GM18519 (cell line): ENCODE measurements at regions not wholly inside any gene's neighbourhood (a gene's known extent, or its start where the extent isn't known, plus 50 kb on each side); places are given as distances from the start of the nearest gene placed in this dataset.
"Not testable (repeated sequence)": the region's sequence is repeated elsewhere in the genome, so short reads cannot be mapped to it uniquely, and the experiment has no call there.

Source experiments
- ATAC-seq: cut with Tn5 transposase; IDR thresholded peaks from one replicate; pipeline ENCODE4 v1.9.1; 2021; ENCODE audit warnings: mild to moderate bottlenecking, moderate library complexity; ENCODE audit not compliant: unreplicated experiment, low FRiP score

DNA sequence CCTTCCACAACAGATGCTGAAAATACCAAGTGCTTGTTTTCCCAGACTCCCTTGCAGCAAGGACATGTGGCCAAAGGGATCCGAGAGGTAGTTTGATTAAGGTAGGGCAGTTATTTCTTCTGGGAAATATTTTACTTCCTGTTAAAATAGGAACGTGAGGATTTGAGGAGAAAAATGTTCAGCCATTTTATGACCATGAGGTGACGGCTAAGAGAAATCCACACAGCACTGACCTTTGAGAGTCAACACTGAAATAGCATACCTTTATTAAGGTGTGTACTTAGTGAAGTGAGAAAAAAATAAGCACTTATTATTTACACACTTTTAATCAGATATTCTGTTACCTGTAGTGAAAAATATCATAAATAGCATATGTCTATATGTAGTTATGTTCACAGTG, 133.9 kb downstream of the PPP1R3A start:
- ATAC-seq: no peak

- no peak for ATAC-seq
Measured at GRCh38 chr7:113784316-113784715, 134.5 kb downstream of the PPP1R3A start.

- no peak for ATAC-seq
Measured at GRCh38 chr7:113783403-113783802, 135.4 kb downstream of the PPP1R3A start.

DNA sequence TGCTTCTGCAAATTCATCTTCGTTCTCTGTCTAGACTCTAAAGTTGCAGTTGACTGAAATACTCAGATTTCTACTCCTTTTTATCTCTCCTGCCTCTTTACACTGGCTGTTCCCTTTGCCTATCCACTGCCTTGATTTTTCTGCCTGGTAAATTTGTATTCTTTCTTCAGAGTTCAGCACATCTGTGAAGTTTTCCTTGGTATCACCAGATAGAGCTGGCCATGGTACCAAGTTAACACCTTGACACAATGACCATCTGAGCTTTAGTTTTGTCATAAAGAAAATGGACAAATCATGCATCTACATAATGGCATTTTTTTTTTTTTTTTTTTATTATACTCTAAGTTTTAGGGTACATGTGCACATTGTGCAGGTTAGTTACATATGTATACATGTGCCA, 143.0 kb downstream of the PPP1R3A start:
- ATAC-seq: no peak

- ATAC-seq: no peak
Measured at GRCh38 chr7:113775401-113775800, 143.4 kb downstream of the PPP1R3A start.

DNA sequence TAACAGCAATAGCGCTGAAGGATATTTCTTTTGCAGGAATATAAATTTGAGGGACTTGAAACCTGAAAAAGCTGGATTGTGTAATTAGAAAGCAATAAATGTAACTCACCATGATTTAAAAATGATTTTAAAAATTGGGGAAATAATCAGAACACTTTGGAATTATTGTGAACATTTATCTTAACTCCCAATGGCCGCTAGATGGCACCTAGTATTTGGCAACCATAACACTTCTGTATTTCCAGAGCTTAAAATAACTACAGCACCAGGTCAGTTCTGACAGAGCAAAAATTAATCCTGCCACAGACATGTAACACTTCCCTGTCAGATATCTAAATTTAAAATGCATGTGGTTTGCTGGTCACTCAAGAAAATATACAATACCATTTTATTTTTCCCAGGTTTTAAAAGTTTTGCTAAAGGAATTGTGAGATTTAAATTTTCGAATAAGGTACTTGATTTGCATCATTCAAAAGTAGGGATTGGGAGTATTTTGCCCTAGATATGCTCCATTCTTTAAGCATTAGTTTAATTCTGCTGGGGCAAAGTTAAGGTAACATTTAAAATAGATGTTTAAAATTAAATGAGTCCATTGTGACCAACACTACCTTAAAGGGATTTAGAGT, 144.5 kb downstream of the PPP1R3A start:
- ATAC-seq: peak; percentile 87

DNA sequence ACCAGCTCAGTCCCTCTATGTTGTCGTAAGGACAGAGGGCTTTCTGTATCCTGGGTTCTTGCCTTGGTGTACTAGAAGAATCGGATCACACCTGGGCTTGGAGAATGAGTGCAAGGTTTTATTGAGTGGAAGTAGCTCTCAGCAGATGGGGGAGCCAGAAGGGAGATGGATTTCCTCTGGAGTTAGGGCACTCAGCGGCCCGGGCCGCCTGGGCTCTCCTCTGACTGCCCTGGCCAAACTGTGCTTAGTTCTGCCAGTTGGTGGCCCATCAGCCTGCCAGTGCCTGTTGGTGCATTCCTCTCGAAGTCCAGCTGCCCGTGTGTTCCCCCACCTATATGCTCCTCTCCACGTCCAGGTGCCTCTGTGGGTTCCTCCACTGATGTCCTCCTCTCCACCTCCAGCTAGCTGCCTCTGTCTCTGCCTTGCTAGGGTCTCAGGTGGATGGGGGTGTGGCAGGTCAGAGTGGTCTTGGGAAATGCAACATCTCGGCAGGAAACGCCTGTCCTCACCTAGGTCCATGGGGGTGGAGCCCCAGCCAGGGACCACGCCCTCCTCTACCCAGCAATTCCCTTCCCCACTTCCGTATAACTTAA, 148.6 kb downstream of the PPP1R3A start:
- ATAC-seq: no peak

- ATAC-seq: no peak
Measured at GRCh38 chr7:113768387-113768786, 150.4 kb downstream of the PPP1R3A start.

GRCh38 chr7:113764401-113765035, 154.3 kb downstream of the PPP1R3A start:
- no peak for ATAC-seq

GRCh38 chr7:113763226-113763625, 155.6 kb downstream of the PPP1R3A start:
- ATAC-seq: no peak

DNA sequence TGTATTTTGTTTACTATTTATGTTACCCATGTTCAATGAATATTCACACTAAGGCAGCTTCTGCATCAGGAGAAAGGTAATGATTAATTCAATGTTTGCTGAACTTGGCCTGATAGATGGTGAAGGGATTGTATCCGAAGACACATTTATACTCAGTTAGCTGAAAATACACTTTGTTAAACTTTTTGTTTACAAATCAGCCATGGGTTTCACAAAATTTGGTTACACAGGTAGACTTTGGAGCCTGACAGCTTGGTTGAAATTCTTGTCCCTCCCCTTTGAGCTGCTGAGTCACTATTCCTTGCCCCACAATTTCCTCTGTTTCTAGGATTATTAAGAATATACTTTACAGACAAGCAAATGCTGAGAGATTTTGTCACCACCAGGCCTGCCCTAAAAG, 162.6 kb downstream of the PPP1R3A start:
- ATAC-seq: no peak

DNA sequence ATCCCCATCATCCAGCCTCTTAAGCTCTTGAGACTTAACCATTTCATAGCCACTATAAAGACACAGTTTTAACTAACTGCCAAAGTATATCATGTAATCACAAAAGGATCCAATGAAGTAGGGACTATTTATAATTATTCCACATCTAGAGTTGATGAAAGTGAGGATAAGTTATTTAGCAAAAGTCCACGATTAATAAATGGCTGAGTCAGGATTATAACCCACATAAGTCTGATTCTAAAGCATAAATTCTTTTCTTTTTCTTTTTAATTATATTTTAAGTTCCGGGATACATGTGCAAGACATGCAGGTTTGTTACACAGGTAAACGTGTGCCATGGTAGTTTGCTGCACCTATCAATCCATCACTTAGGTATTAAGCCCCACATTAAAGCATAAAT, 166.1 kb downstream of the PPP1R3A start:
- ATAC-seq: no peak

- no peak for ATAC-seq
Measured at GRCh38 chr7:113752289-113752688, 166.5 kb downstream of the PPP1R3A start.

- no peak for ATAC-seq
Measured at GRCh38 chr7:113751547-113751946, 167.3 kb downstream of the PPP1R3A start.

DNA sequence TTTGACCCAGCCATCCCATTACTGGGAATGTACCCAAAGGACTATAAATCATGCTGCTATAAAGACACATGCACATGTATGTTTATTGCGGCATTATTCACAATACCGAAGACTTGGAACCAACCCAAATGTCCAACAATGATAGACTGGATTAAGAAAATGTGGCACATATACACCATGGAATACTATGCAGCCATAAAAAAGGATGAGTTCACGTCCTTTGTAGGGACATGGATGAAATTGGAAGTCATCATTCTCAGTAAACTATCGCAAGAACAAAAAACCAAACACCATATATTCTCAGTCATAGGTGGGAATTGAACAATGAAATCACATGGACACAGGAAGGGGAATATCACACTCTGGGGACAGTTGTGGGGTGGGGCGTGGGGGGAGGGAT, 170.4 kb downstream of the PPP1R3A start:
- ATAC-seq: not testable (repeated sequence)

DNA sequence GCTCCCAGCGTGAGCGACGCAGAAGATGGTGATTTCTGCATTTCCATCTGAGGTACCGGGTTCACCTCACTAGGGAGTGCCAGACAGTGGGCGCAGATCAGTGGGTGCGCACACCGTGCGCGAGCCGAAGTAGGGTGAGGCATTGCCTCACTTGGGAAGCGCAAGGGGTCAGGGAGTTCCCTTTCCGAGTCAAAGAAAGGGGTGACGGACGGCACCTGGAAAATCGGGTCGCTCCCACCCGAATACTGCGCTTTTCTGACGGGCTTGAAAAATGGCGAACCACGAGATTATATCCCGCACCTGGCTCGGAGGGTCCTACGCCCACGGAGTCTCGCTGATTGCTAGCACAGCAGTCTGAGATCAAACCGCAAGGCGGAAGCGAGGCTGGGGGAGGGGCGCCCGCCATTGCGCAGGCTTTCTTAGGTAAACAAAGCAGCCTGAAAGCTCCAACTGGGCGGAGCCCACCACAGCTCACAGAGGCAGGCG, 175.8 kb downstream of the PPP1R3A start:
- not testable (repeated sequence) for ATAC-seq

GRCh38 chr7:113742377-113742776, 176.4 kb downstream of the PPP1R3A start:
- no peak for ATAC-seq

GRCh38 chr7:113731571-113731970, 187.2 kb downstream of the PPP1R3A start:
- no peak for ATAC-seq

- ATAC-seq: no peak
Measured at GRCh38 chr7:113730309-113730955, 188.4 kb downstream of the PPP1R3A start.

DNA sequence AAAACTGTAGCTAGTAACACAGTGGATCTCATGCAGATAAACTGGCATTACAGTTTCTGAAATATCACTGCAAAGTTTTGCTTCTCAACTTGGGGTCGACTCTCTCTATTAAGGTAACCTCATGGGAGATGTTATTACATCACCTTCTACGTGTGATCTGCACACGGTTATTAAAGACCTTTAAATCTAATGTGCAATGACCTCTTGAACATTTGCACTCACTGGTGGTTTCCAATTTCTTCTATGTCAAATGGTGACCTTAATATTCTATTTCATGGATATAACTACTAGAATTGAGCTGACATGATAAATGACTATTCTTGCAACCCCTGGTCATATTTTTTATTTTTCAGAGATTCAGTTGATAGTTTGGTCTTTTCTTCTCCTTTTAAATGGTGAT, 191.3 kb downstream of the PPP1R3A start:
- ATAC-seq: no peak

GRCh38 chr7:113722006-113722405, 196.8 kb downstream of the PPP1R3A start:
- ATAC-seq: no peak
